H1 (cell line): ENCODE measurements at regions not wholly inside any gene's neighbourhood (a gene's known extent, or its start where the extent isn't known, plus 50 kb on each side); places are given as distances from the start of the nearest gene placed in this dataset.

Experiments used
- CTCF ChIA-PET: fragments of 300-600 bp; sonication (Branson Sonifier 250); formaldehyde crosslinking; loops from one replicate; lab custom pipeline; 2021; ENCODE audit not compliant: partially characterized antibody; lab: Charles Lee
- POLR2A ChIA-PET: fragments of 300-600 bp; sonication (Branson Sonifier 250); formaldehyde crosslinking; loops from one replicate; lab custom pipeline; 2021; ENCODE audit warnings: inconsistent platforms; ENCODE audit not compliant: partially characterized antibody; lab: Charles Lee
- DNase-seq, 2 experiments: peaks; one replicate each; pipeline versions ENCODE4 v3.0.0 to v3.0.0-alpha.2; 2010 to 2022; ENCODE audit warnings: low spot score in 2 of 2, low read depth in 1 of 2, mixed read lengths in 1 of 2
- FAIRE-seq: peaks from 2 replicates; lab custom pipeline; 2011; peaks lifted over from hg19 to GRCh38; lab: Jason Lieb, UNC
- H2AFZ ChIP-seq: 2 replicates; pipeline ENCODE4 v1.8.1; 2012; ENCODE audit warnings: low read length, inconsistent platforms
- H2AK5ac ChIP-seq: 2 replicates; pipeline ENCODE4 v1.6.1; 2013; ENCODE audit warnings: low read depth, low read length
- H2BK120ac ChIP-seq: replicated peaks from 2 replicates; pipeline ENCODE3; 2013; ENCODE audit warnings: low read depth, low read length, inconsistent platforms
- H2BK12ac ChIP-seq: 2 replicates; pipeline ENCODE4 v1.6.1; 2013; ENCODE audit warnings: low read depth, low read length
- H2BK15ac ChIP-seq: 2 replicates; pipeline ENCODE4 v1.6.1; 2013; ENCODE audit warnings: low read length
- H2BK20ac ChIP-seq: 2 replicates; pipeline ENCODE4 v1.6.1; 2013; ENCODE audit warnings: low read length
- H2BK5ac ChIP-seq: 2 replicates; pipeline ENCODE4 v1.6.1; 2013; ENCODE audit warnings: low read depth, low read length
- H3K14ac ChIP-seq: 2 replicates; pipeline ENCODE4 v1.6.1; 2013; ENCODE audit warnings: inconsistent platforms; ENCODE audit not compliant: insufficient read length
- H3K18ac ChIP-seq: 2 replicates; pipeline ENCODE4 v1.6.1; 2013; ENCODE audit warnings: low read length; ENCODE audit errors: extremely low read depth
- H3K23ac ChIP-seq: 2 replicates; pipeline ENCODE4 v1.6.1; 2013; ENCODE audit warnings: inconsistent platforms; ENCODE audit not compliant: insufficient read length
- H3K23me2 ChIP-seq: 2 replicates; pipeline ENCODE4 v1.6.1; 2013; ENCODE audit warnings: low read depth, low read length
- H3K27ac ChIP-seq: 2 replicates; pipeline ENCODE4 v1.6.1; 2011; ENCODE audit warnings: low read depth, low read length, inconsistent platforms
- H3K27me3 ChIP-seq, 4 experiments: replicated peaks in 1 of 4; 1 replicate in 1 of 4; 2 replicates in 3 of 4; pipeline versions ENCODE4 v1.6.1 to v1.8.1; 2011 to 2013; ENCODE audit warnings: low read length in 3 of 4, mild to moderate bottlenecking in 3 of 4, inconsistent platforms in 2 of 4, mixed read lengths in 2 of 4, moderate library complexity in 1 of 4; ENCODE audit not compliant: control insufficient read depth in 3 of 4, insufficient read depth in 3 of 4; ENCODE audit errors: extremely low read depth in 1 of 4
- H3K36me3 ChIP-seq, 4 experiments: 2 replicates each; pipeline versions ENCODE4 v1.6.1 to v1.8.1; 2011 to 2013; ENCODE audit warnings: mild to moderate bottlenecking in 4 of 4, low read length in 3 of 4, moderate library complexity in 2 of 4, control low read depth in 1 of 4, inconsistent platforms in 1 of 4; ENCODE audit not compliant: insufficient read depth in 4 of 4, control insufficient read depth in 2 of 4
- H3K4ac ChIP-seq: replicated peaks from 2 replicates; pipeline ENCODE3; 2013; ENCODE audit warnings: low read length, low read depth, mixed read lengths, inconsistent platforms; ENCODE audit not compliant: insufficient read length
- H3K4me1 ChIP-seq, 4 experiments: replicated peaks in 1 of 4; 1 replicate in 1 of 4; 2 replicates in 3 of 4; pipeline versions ENCODE4 v1.6.1 to v1.8.1; 2011 to 2013; ENCODE audit warnings: low read length in 3 of 4, inconsistent platforms in 2 of 4, mixed read lengths in 1 of 4; ENCODE audit not compliant: insufficient read depth in 4 of 4, control insufficient read depth in 3 of 4
- H3K4me2 ChIP-seq, 2 experiments: 2 replicates each; pipeline versions ENCODE4 v1.6.1 to v1.8.1; 2011 to 2013; ENCODE audit warnings: low read depth in 2 of 2, low read length in 2 of 2, control low read depth in 1 of 2, inconsistent platforms in 1 of 2, mild to moderate bottlenecking in 1 of 2; ENCODE audit not compliant: insufficient read depth in 1 of 2
- H3K4me3 ChIP-seq, 4 experiments: fragments of 200-600, 300-600 bp in 1 of 4; sonication (generic), shearing (Covaris generic), sonication (Bioruptor Twin) in 1 of 4; 2 replicates each; pipeline versions ENCODE4 v1.5.1 to v1.8.1; 2011 to 2016; ENCODE audit warnings: low read length in 4 of 4, low read depth in 3 of 4, control low read depth in 2 of 4, inconsistent platforms in 2 of 4, mild to moderate bottlenecking in 2 of 4, mixed read lengths in 1 of 4, moderate library complexity in 1 of 4; ENCODE audit not compliant: insufficient read depth in 2 of 4; ENCODE audit errors: extremely low read depth in 1 of 4
- H3K56ac ChIP-seq: replicated peaks from 2 replicates; pipeline ENCODE3; 2013; ENCODE audit warnings: low read depth, mild to moderate bottlenecking, mixed read lengths, low read length, inconsistent platforms; ENCODE audit not compliant: insufficient read length
- H3K79me1 ChIP-seq: 2 replicates; pipeline ENCODE4 v1.6.1; 2013; ENCODE audit warnings: low read depth, low read length, control low read depth
- H3K79me2 ChIP-seq, 2 experiments: 2 replicates each; pipeline versions ENCODE4 v1.6.1 to v1.8.1; 2012 to 2013; ENCODE audit warnings: low read length in 2 of 2, mild to moderate bottlenecking in 2 of 2, inconsistent platforms in 1 of 2; ENCODE audit not compliant: insufficient read depth in 2 of 2, control insufficient read depth in 1 of 2
- H3K9ac ChIP-seq, 4 experiments: replicated peaks in 1 of 4; 1 replicate in 1 of 4; 2 replicates in 3 of 4; pipeline versions ENCODE4 v1.6.1 to v1.8.1; 2011 to 2013; ENCODE audit warnings: low read depth in 3 of 4, low read length in 3 of 4, control low read depth in 2 of 4, mild to moderate bottlenecking in 2 of 4, moderate library complexity in 2 of 4, inconsistent platforms in 1 of 4; ENCODE audit errors: extremely low read depth in 1 of 4
- H3K9me3 ChIP-seq, 2 experiments: 2 replicates each; pipeline versions ENCODE4 v1.6.1 to v1.8.1; 2012 to 2013; ENCODE audit warnings: mild to moderate bottlenecking in 2 of 2, moderate library complexity in 2 of 2, control low read depth in 1 of 2, inconsistent platforms in 1 of 2, low read depth in 1 of 2, low read length in 1 of 2, mixed read lengths in 1 of 2; ENCODE audit not compliant: insufficient read depth in 2 of 2
- H4K20me1 ChIP-seq, 2 experiments: replicated peaks in 1 of 2; 2 replicates each; pipeline versions ENCODE3 to v1.8.1; 2011 to 2013; ENCODE audit warnings: inconsistent platforms in 2 of 2, low read length in 2 of 2, mild to moderate bottlenecking in 1 of 2; ENCODE audit not compliant: insufficient read depth in 2 of 2, control insufficient read depth in 1 of 2
- H4K5ac ChIP-seq: 2 replicates; pipeline ENCODE4 v1.6.1; 2013; ENCODE audit warnings: low read length, low read depth, mixed read lengths, inconsistent platforms; ENCODE audit not compliant: insufficient read length
- H4K8ac ChIP-seq: 2 replicates; pipeline ENCODE4 v1.8.0; 2013; ENCODE audit warnings: mild to moderate bottlenecking, moderate library complexity, low read length, inconsistent platforms; ENCODE audit not compliant: insufficient read depth; ENCODE audit errors: extremely low read depth
- H4K91ac ChIP-seq: replicated peaks from 2 replicates; pipeline ENCODE3; 2013; ENCODE audit warnings: low read length, mixed read lengths, inconsistent platforms; ENCODE audit not compliant: insufficient read length
- EZH2 ChIP-seq: fragments of 200-600 bp; sonication (generic); IDR thresholded peaks from 2 replicates; pipeline ENCODE4 v1.7.1; 2012; ENCODE audit warnings: low read depth, mild to moderate bottlenecking, moderate library complexity, low read length, inconsistent platforms; ENCODE audit not compliant: severe bottlenecking
- FOSL1 ChIP-seq: IDR thresholded peaks from 2 replicates; pipeline ENCODE4 v1.6.1; 2011; ENCODE audit warnings: mild to moderate bottlenecking, low read depth, low read length, moderate library complexity; ENCODE audit not compliant: insufficient read depth
- JUND ChIP-seq: IDR thresholded peaks from 2 replicates; pipeline ENCODE4 v1.6.1; 2011; ENCODE audit warnings: mild to moderate bottlenecking, improper control_type of control experiment, low read length
- KDM1A ChIP-seq: fragments of 200-600, 300-600 bp; sonication (generic); IDR thresholded peaks from 2 replicates; pipeline ENCODE4 v1.7.1; 2016; ENCODE audit warnings: mild to moderate bottlenecking, low read length, borderline replicate concordance
- KDM4A ChIP-seq: IDR thresholded peaks from one replicate; pipeline ENCODE4 v1.7.1; 2012; ENCODE audit warnings: low read depth, mild to moderate bottlenecking, moderate library complexity, low read length, inconsistent platforms; ENCODE audit not compliant: severe bottlenecking
- KDM5A ChIP-seq: fragments of 200-600 bp; IDR thresholded peaks from 2 replicates; pipeline ENCODE4 v1.7.1; 2012; ENCODE audit warnings: mild to moderate bottlenecking, low read length, inconsistent platforms, mixed read lengths
- MAFK ChIP-seq: IDR thresholded peaks from 2 replicates; pipeline ENCODE4 v1.6.1; 2012; ENCODE audit warnings: low read depth, mild to moderate bottlenecking, improper control_type of control experiment, low read length
- NANOG ChIP-seq: IDR thresholded peaks from 2 replicates; pipeline ENCODE4 v1.6.1; 2011; ENCODE audit warnings: low read length, low read depth, mild to moderate bottlenecking, inconsistent platforms; ENCODE audit not compliant: insufficient read depth, poor library complexity, severe bottlenecking
- NRF1 ChIP-seq: IDR thresholded peaks from 2 replicates; pipeline ENCODE4 v1.6.1; 2011; ENCODE audit warnings: mild to moderate bottlenecking, low read depth, low read length, improper control_type of control experiment
- POLR2A ChIP-seq, 2 experiments: IDR thresholded peaks; 1 replicate in 1 of 2; 2 replicates in 1 of 2; pipeline ENCODE4 v1.6.1; 2011; ENCODE audit warnings: low read depth in 2 of 2, low read length in 2 of 2, mild to moderate bottlenecking in 2 of 2; ENCODE audit errors: control extremely low read depth in 1 of 2
- RNF2 ChIP-seq: fragments of 200-900, 300-1000 bp; sonication (generic); IDR thresholded peaks from 2 replicates; pipeline ENCODE4 v1.7.1; 2016; ENCODE audit warnings: borderline replicate concordance, low read depth, mild to moderate bottlenecking, antibody characterized with exemption, low read length; ENCODE audit not compliant: poor library complexity, severe bottlenecking; ENCODE audit errors: missing control alignments
- WGBS, 2 experiments: shearing (Covaris generic) in 1 of 2; methylation state at CpG; one replicate each; pipeline versions ENCODE4 v1.1.6 to v1.1.7; 2013 to 2015; ENCODE audit warnings: low lambda C conversion rate in 2 of 2, mixed read lengths in 2 of 2, inconsistent platforms in 1 of 2, low coverage in 1 of 2, missing lambda C conversion rate in 1 of 2; ENCODE audit not compliant: insufficient replicate concordance in 2 of 2, insufficient coverage in 1 of 2, insufficient read length in 1 of 2; ENCODE audit errors: extremely low coverage in 1 of 2, missing lambda C conversion rate in 1 of 2; 5-methylcytosine and 5-hydroxymethylcytosine counted together
- TF ChIP-seq, protein P1 (sequence below): IDR thresholded peaks from 2 replicates; pipeline ENCODE4 v1.6.1; 2012; ENCODE audit warnings: inconsistent platforms

GRCh38 chr4:24702281-24702680 lies 93.1 kb upstream of the SOD3 start:
- POLR2A ChIA-PET: no interaction called here
- H4K5ac ChIP-seq: no peak overlapping the region

More at GRCh38 chr4:24702281-24702680, 93.1 kb upstream of the SOD3 start:
- Histone ChIP-seq H3K27me3 (no peaks in the 10 kb centered on the region), H2BK5ac (no peak overlapping the region)
- TF ChIP-seq KDM4A: no peak
- no peak for TF ChIP-seq FOSL1
- TF ChIP-seq, protein P1, sequence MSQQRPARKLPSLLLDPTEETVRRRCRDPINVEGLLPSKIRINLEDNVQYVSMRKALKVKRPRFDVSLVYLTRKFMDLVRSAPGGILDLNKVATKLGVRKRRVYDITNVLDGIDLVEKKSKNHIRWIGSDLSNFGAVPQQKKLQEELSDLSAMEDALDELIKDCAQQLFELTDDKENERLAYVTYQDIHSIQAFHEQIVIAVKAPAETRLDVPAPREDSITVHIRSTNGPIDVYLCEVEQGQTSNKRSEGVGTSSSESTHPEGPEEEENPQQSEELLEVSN: no peak
- no peak for TF ChIP-seq MAFK
- TF ChIP-seq NANOG: no peak
- TF ChIP-seq EZH2: no peak
- TF ChIP-seq KDM5A: no peak
- no peak for TF ChIP-seq RNF2
- no peak for TF ChIP-seq NRF1
- TF ChIP-seq KDM1A: no peak
- TF ChIP-seq JUND: no peak
- TF ChIP-seq POLR2A (IDR thresholded peaks at IDR 0.05; ENCODE audit: control extremely low read depth in 1 of 2, low read depth in 2 of 2, low read length in 2 of 2): no peak
- TF ChIP-seq, all 59 proteins: peak for 0
- H3K4ac ChIP-seq: no peak overlapping the region
- H3K9me3 ChIP-seq: no peaks in the 10 kb centered on the region
- 94% methylated on average over 1 of the region's 1 CpG; no CpG with 5 or more reads in 1 of the 2 experiments for WGBS, 2 experiments
- no peak overlapping the region for H3K18ac ChIP-seq
- peaks cover 0 to 4% (median 0%) of the 10 kb centered on the region in 4 experiments; a peak in 2 of 7 replicates for H3K4me1 ChIP-seq
- H3K79me2 ChIP-seq: no peaks in the 10 kb centered on the region
- no peaks in the 10 kb centered on the region for H3K79me1 ChIP-seq
- no peak overlapping the region for H3K56ac ChIP-seq
- no peaks in the 10 kb centered on the region for H3K23me2 ChIP-seq
- no peak overlapping the region for H4K8ac ChIP-seq
- FAIRE-seq: no peak
- H3K9ac ChIP-seq: no peak overlapping the region
- no peak overlapping the region for H2AFZ ChIP-seq
- no peak for DNase-seq
- no peak overlapping the region for H2AK5ac ChIP-seq
- H2BK15ac ChIP-seq: no peak overlapping the region
- H4K20me1 ChIP-seq: no peaks in the 10 kb centered on the region
- H3K27ac ChIP-seq: no peak overlapping the region
- no peaks in the 10 kb centered on the region for H3K36me3 ChIP-seq
- H2BK20ac ChIP-seq: no peak overlapping the region
- H4K91ac ChIP-seq: no peak overlapping the region
- no peak overlapping the region for H2BK12ac ChIP-seq
- CTCF ChIA-PET: interaction anchor here (0.9 to 4.1 kb wide), 4 partner anchors 14 to 227 kb away, joined by 3 to 24 read pairs (median 3); partner anchors contain the start of gene DHX15
- no peak overlapping the region for H3K4me3 ChIP-seq
- no peak overlapping the region for H2BK120ac ChIP-seq
- H3K14ac ChIP-seq: no peak overlapping the region
- no peak overlapping the region for H3K4me2 ChIP-seq
- no peak overlapping the region for H3K23ac ChIP-seq
